Astrocyte of the spinal cord (primary cell): ENCODE measurements at regions not wholly inside any gene's neighbourhood (a gene's known extent, or its start where the extent isn't known, plus 50 kb on each side); places are given as distances from the start of the nearest gene placed in this dataset.

Experiments
- DNase-seq: peaks from one replicate; pipeline ENCODE4 v3.0.0; 2011; ENCODE audit warnings: low read depth, low spot score
- H3K4me3 ChIP-seq: 2 replicates; pipeline ENCODE4 v1.5.1; 2011; ENCODE audit warnings: low read depth, mild to moderate bottlenecking, low read length, moderate library complexity
- CTCF ChIP-seq: IDR thresholded peaks from 2 replicates; pipeline ENCODE4 v1.5.1; 2012; ENCODE audit warnings: low read depth, mild to moderate bottlenecking, low read length, inconsistent platforms
- in situ Hi-C: cut with HindIII; loops from 2 replicates; pipeline ENCODE4 v1.10.0; 2017; ENCODE audit warnings: low sequenced_read_pairs

- no peak overlapping the region for H3K4me3 ChIP-seq
- in situ Hi-C loops = no loop called here
- DNase-seq = no peak
- no peak for TF ChIP-seq CTCF
These were observed 518.9 kb upstream of the ADARB2 start for GRCh38 chr10:2256241-2256640.

DNA sequence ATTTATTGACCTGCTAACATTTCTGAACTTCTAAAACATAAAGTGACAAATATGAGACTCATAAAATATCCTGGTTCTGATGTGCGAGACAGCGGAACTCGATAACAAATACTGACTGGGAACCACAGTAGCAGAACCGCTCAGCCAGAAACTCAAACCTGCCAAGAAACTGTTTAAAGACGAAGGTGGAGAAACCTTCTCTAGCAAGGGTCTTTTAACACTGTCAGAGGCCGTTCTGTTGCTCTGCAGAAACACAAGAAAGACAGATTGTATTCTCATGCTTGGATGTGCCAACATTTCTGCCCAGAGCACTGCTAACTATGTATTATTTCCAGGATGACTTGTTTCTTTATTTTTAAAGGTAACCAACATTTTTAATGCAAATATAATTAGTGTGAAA, 514.8 kb upstream of the ADARB2 start:
- TF ChIP-seq CTCF = no peak
- in situ Hi-C loops = no loop called here
- DNase-seq = no peak
- no peak overlapping the region for H3K4me3 ChIP-seq

GRCh38 chr10:2251631-2252030, 514.3 kb upstream of the ADARB2 start:
- no peak for TF ChIP-seq CTCF
- no peak overlapping the region for H3K4me3 ChIP-seq
- DNase-seq = no peak
- in situ Hi-C loops = no loop called here

GRCh38 chr10:2246747-2247146, 509.4 kb upstream of the ADARB2 start:
- TF ChIP-seq CTCF = no peak
- H3K4me3 ChIP-seq = no peak overlapping the region
- in situ Hi-C loops = no loop called here
- DNase-seq = no peak

- no peak for DNase-seq
- TF ChIP-seq CTCF = no peak
- H3K4me3 ChIP-seq = no peak overlapping the region
- in situ Hi-C loops = no loop called here
These were observed 508.3 kb upstream of the ADARB2 start for GRCh38 chr10:2245580-2245979.

GRCh38 chr10:2244471-2244870, 507.1 kb upstream of the ADARB2 start:
- H3K4me3 ChIP-seq = no peak overlapping the region
- DNase-seq = no peak
- in situ Hi-C loops = no loop called here
- no peak for TF ChIP-seq CTCF

GRCh38 chr10:2236876-2237275, 499.6 kb upstream of the ADARB2 start:
- H3K4me3 ChIP-seq = no peak overlapping the region
- in situ Hi-C loops = no loop called here
- TF ChIP-seq CTCF = no peak
- DNase-seq = no peak
